Inflammatory macrophage treated with lipopolysaccharide for 1 hour (primary cell): ENCODE measurements at regions not wholly inside any gene's neighbourhood (a gene's known extent, or its start where the extent isn't known, plus 50 kb on each side); places are given as distances from the start of the nearest gene placed in this dataset.
"Not testable (repeated sequence)": the region's sequence is repeated elsewhere in the genome, so short reads cannot be mapped to it uniquely, and the experiment has no call there.

Experiments
- DNase-seq, 2 donors: peaks; one replicate each; pipeline ENCODE4 v3.0.0-alpha.2; 2020 to 2022

DNA sequence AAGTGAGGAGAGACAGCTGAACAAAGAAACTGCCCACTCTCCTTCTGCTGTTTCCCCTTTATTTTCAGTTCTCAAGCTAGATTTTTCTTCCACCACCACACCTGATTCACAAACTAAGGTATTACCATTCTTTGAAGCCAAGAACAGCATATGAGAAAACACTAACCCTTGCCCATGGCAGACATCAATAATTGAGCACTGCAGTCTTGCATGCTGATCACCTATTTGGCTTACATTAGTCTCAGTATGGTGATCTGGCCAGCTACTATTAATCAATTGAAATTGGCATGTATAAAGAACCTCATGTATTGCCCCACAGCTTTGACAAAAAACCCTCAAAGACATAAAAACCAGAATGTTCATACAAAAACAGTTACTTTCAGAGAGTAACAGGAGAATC lies 166.3 kb downstream of the SAMD5 start:
- DNase-seq = no peak

DNA sequence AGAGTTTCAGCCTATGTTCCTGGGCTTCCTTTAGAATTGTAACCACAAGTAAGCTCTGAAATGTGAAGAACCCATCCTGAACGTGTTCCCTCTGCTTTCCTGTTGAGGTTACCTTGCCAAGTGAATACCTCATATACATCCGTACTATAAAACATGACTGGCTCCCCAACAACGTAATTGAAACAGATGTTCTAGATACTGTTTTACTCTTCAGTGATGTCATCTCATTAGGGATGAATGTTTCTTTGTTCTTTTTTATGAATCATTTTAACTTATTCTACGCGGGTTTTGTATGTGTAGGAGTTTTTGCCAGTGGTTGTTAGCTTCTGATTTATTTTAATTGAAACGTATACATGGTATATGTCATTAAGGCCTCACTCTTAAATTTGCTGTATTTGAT lies 166.8 kb downstream of the SAMD5 start:
- DNase-seq = no peak

DNA sequence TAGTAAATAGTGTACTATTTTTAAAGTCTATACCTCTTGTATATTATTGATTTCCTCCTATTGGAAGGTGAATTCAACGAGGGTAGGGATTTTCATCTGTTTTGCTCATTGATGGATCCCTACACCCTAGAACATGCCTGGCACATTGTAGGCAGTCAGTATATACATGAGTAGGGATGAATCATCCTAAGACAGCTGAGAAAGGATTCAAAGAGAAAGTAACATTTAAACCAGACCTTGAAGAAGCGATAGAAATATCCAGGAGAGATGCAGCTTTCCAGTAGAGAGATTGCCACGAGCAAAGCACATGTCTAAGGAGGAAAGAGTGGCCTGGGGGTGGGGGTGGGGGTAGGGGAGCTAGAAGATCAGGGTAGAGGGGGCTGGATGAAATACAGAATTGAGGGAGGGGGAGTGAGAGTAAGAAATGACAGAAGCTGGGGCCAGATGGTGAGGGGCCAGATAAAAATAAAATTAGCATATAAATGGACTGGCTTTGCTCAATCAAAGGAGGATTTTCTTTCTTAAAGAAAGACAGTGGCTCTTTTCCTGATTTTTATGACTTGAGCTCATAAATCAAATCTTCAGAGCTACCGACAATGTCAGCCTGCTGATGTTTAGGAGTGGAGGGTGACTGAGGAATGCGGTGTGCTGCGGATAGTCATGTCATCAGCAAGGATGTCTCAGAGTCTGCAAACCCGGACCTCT lies 168.2 kb downstream of the SAMD5 start:
- no peak for DNase-seq

DNA sequence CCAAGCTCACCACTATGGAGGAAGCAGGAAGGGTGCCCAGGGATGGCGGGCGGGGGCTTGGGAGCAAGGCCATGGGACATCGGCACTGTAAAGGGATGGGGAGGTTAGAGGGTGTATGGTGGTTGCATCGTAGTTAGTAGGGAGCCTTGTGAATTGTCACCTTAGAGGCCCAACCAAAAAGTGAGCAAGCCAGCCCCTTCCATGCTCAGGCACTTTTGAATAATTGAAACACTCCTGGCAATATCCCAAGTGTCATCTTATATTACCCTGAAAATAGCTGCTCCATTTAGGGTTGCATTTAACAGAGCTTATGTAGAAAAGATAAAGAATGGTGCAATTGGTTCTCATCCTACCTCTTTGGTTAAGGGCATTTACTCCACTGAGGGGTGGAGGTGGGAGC lies 169.2 kb downstream of the SAMD5 start:
- no peak for DNase-seq

DNA sequence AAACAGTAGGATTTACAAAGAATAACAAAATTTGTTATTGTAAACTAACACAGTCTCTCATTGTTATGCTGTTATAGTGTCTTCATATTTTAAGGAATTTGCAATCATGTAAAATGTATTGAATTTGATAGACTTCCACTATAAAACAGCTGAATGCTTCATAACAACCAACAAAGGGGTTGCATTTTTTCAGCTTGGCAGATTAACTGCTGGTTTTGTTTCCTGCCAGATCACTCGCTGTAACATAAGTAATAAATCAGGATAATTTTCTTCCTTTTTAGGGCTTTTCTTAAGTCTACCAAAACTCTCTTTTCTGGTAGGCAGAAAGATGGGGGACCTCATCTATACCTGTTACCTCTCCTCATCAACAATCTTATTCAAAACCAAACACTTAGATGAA lies 169.8 kb downstream of the SAMD5 start:
- no peak for DNase-seq

DNA sequence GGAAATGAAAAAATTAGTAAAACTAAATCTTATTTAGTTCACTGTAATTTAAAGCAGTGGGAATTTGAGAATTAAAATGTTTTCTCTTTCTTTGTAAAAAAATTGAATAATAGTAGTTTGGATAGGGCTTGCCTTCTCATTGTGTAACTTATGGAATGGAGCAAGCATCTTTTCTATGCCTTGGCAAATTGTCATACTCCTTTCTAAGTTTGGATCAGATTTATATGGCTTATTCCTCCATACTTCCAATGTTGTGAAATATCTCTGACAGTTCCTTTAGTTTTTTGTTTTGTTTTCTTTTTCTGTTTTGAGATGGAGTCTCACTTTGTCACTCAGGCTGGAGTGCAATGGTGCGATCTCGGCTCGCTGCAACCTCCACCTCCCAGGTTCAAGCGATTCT lies 176.4 kb downstream of the SAMD5 start:
- DNase-seq = no peak

DNA sequence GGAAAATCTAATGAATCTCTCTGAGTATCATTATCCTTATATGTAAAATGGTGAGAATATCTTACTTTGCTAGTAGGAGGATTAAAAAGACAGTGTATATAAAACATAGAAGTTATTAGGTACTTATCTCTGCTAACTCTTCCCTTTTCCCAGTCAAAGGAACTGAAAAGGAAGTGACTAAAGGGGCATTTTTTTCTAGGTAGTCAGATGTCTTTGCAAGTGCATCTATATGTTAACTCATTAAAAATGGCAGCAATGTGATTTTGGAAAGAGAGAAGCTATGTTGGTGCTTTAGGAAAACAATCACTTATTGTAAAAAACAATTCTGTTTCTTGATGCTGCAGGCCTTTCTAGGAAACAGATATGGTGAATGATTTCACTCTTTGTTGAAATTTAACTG lies 180.9 kb downstream of the SAMD5 start:
- DNase-seq = no peak

DNA sequence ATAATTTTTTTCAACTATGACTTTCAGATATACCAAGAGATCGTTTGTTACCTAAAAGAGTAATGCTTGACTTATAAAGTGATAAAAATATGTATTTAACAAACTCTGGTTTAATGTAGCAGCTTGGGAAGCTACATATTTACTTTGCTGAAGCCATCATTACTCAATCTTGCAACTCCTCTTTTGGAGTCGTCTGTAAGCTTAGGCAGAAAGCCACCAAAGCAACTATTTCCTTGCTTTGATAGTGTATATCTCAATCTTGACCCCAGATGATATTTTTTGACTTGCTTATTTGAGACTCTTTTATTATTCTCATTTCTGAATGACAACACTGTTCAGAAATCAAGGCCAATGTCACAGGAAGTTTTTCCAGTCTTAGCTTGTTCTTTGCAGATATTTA lies 183.0 kb downstream of the SAMD5 start:
- no peak for DNase-seq

DNA sequence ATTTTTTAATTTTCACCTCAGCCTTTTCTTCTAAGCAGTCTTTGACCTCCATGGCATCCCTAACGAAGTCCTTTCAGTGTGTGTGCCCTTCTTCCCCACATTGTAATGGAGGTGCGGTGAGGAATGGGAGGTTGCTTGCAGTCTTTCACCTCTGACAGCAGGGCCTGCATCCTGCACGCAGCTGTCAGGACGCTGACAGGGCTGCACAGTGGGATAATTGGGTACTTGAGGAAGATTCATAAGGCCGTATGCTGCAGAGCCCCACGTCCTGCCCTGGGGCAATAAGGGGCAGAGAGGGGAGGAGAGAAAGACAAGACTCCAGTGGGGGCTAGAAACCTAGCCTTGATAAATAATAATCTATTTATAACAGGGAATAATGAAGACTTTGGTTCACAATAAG lies 184.7 kb downstream of the SAMD5 start:
- DNase-seq = no peak

DNA sequence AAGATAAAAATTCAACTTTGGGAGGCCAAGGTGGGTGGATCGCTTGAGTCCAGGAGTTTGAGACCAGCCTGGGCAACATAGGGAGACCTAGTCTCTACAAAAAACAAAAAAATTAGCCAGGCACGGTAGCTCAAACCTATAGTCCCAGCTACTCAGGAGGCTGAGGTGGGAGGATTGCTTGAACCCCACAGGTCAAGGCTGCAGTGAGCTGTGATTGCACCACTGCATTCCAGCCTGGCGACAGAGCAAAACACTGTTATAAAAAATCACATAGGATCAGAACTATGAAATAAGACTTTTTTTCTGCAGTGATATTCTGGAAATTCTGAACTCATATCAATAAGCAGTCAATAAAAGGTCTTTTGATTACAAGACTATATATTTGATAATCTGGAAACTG lies 186.1 kb downstream of the SAMD5 start:
- not testable (repeated sequence) for DNase-seq

DNA sequence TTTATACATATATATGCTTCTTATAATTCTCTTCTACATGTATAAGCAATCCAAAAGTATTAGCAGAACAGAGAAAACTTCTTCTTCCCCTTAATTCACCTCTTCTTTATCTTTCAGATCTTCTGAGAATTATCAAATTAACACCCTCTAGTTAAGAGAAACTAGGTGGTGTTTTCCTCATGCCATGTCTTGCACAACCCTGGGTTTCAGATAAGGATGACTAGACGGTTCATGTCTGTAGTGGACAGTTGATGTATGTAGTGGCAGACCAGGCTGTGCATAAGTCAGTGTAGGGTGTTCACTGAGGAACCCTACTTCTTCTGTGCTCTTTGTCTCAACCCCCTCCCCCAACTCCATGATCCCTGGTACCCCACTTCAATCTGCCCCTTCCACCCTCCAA lies 187.3 kb downstream of the SAMD5 start:
- DNase-seq = no peak

DNA sequence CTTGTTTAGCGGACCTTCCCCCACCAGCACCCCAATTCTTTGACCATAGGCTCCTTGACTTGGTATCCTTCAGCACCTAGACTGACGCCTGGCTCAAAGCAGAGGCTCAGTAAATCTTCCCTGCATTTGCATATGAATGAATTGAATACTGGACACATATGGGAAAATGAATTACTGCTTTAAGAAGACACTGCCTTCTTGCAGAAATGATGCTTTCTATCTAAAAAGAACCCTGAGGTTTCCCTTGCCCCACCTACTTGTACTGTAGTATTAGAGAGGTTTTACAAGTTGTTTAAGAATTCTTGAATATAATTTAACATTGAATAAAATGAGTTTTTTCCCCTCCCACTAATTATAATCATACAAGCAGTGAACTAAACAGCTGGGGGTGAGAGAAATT lies 190.7 kb downstream of the SAMD5 start:
- no peak for DNase-seq

DNA sequence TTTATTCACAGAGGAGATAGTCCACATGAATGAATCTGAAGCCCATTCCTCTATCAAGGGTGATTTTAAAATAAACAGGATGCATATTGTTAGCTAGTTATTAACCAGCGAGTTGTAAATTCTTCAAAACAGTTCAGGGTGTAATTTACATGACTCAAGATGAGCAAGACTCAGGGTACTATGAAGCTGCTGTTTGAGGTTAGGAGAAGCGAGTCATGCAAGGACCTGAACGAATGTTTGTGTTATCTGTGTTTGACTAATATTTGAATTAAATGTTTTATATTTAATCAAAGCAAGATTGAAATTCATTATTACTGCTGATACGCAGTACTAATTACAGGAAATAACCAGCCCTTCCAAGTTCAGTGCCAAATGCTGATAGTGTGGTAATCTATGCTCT lies 191.1 kb downstream of the SAMD5 start:
- DNase-seq = no peak

DNA sequence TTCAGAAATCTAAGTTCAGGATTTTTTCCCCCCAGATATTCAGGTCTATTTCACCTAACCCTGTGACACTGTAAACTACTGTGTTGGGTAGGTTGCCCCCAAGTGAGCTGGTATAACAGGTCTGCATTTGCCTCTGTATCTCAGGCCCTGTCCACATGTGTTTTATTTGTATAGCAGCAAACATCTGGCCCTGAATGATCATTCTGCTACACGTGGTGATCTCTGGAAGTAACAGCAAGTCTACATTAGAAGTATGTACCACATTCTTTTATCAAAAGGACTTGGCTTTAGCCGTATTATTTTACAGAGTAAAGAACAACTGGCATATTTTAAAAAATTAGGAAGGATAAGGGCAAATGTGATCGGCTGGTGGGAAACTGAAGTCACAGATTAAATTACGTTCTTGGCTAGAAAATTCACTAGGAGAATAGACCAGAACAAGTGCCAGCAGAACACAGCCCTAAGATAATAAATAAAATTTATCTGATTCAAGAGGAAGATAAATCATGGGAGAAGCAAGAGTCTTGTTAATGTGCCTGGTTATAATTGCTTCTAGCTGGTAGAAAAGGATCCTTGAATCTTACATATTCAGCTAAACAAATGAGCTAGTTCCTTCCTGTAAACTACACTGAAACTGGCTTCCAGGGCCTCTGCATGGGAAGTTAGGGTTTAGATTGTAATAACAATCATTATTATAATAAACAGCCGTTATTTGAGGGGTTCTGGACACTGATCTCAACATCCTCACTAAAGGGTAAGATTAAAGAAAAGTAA lies 192.1 kb downstream of the SAMD5 start:
- no peak for DNase-seq

DNA sequence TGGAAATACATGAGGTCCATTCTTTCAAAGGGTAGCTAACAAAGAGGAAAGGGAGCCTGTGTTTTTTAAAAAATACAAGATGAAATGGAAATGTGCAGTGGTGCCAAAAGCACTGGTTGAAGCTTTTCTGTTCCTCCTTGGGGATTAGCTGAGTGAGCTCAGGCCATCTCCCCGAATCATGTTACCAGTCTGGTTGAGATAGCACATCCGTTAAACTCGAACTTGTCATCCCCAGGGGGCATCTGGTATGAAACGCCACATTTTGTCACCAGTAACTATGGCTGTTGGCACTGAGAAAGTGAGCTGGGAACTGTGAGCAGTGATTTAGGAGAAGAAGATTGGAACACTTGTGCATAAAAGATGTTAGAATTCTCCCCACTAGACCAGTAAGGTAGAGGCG lies 196.2 kb downstream of the SAMD5 start:
- no peak for DNase-seq

DNA sequence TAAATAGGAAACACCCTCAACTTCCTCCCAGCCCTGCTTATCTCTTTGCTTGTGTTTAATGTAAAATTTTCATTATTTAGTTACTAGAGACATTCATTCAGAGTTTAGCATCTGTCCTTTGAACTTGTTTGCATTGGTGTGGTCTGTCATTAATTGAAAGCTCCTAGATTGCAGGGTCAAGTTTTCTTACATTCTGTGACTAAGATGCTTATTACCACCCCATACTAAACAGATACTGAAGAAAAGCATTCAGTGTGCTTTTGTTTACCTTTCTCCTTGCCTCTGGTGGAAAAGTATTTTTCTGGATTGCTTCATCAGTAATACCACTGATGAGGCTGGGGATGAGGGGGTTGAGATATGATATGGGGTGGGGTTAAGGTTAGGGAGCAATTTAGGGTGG lies 199.0 kb downstream of the SAMD5 start:
- DNase-seq = no peak

DNA sequence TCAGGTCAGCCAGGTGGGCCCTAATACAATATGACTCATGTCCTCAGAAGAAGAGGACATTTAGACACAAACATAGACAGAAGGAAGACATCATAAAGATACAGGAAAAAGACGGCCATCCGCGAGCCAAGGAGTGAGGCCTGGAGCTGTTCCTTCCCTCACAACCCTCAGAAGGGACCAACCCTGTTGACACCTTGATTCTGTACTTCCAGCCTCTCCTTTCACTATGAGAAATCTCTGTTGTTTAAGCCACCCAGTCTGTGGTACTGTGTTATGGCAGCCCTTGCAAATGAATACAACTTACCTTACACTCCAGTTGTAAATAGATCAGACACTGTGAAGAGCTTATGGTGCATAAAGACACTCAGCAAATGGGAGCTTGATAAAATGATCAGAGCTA lies 199.7 kb downstream of the SAMD5 start:
- DNase-seq = no peak

DNA sequence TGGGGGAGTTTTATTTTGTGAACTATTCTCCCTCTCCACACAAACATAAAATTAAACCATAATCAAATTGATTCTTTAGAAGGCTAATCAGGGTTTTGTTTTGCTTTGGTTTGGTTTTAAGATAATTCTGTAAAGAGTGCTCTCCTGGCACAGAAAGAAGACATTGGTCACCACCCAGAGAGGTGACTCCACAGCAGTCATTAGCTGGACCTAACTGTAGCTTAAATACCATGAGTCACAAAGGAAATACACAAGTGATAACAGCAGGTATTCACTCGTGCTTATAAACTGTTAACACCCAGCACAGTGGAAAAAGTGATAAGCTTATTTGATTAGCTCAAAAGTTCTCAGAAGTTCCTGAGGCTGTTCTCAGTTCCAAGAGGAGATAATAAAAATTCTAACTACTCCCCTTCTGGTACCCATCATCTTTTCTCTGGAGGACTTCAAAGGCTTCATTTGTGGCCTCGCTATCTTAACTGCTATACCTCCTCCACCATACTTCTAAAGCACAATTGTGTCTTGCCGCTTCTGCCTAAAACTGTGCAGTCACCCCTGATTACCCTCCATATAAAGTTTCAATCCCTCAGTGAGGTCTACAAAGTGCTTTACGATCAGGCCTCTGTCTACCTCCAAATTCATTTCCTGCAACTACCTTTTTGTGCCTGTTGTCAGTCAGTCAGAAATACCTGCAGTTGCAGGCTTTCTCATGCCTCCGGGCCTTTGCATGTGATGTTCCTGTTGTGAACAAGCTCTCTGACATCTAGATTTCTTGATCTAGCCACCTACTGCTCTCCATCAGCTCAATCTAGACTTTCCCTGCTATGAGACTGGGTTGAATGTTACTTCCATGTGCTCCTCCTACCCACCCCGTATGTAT lies 201.1 kb downstream of the SAMD5 start:
- no peak for DNase-seq

DNA sequence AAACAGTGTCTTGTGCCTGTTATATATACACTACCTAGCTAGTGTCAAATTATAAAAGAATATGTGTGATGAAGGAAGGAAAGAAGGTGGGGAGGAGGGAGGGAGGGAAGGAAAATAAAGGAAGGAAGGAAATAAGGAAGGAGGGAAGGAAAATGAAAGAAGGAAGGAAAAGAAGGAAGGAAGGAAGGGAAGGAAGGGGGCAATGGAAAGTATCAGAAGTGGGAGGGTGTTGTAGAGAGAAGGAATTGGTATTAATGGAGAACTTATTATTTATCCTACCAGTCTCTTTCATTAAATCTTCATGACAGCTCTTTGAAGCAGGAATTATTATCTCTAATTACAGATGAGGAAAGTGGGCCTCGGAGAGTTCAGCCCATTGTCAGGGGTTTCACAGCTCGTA lies 202.4 kb downstream of the SAMD5 start:
- no peak for DNase-seq

DNA sequence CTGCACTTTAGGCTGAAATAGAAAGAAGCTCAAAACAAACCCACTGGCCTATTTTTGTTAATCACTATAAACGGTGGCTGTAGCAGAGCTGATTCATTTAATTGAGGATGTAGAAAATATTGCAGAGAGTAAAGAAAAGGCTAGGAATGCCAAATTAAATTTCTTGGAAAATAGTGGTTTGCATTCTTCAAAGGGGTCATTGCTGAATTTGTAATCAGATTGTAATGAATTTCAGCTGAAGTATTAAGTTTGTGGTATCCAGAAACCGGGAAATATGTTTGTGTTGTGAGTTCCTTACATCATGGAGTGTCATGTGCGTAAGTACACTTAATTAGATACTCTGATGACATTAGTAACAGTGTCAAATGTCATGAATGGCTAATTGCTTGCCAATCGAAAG lies 203.0 kb downstream of the SAMD5 start:
- DNase-seq = no peak

DNA sequence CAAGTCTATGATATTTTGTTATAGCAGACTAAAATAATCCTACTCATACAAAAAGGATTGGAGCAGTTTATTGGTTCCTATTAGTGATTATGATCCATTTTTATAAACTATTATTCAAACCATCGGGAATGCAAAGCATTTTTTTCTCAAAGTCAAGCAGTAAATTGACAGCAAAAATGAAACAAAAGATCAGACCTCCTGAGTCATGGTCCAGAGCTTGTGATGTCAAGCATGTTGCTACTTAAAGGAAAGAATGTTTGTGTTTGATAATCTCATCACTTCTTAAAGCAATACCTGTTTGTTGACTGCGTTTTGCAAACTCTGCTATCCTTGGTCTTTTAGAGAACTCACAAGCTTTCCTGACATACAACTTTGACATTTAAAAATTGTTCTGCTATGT lies 204.4 kb downstream of the SAMD5 start:
- DNase-seq = no peak

DNA sequence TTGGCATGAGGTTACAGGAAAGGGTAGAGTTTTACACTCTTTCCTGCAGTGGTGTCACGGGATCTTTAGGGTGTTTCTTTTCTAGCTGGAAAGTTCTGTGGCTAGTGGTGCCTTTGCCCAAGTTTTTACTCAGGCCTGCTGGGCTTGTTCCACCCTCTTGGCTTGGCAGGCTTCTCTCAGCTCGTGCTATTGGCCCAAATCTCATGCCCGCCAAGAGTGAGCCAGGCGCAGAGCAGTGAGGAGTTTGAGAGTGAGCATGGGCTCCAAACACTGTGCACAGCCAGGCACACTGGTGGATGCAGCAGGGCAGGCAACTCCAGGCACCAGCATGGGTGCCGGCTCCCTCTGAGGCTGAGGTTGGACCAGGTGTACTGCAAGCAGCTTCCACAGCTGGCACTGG lies 206.5 kb downstream of the SAMD5 start:
- DNase-seq = no peak

DNA sequence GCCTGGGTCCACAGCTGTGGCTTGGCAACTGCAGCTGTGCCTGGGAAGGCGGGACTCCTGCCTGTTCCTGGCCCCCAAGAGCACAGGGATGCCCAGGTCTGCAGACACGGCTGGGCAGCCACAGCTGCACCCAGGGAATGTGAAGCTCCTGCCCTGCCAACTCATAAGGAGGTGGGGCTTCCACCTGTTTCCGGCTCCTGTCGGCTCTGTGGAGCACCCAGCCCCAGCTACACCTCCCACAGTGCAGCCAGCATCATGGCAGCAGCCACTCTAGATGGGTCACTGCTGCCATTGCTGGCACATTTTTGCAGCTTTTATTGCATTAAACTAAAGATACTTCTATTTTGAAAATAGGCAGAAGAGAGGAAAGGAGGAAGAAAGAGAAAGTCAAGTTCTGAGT lies 207.9 kb downstream of the SAMD5 start:
- DNase-seq = no peak

DNA sequence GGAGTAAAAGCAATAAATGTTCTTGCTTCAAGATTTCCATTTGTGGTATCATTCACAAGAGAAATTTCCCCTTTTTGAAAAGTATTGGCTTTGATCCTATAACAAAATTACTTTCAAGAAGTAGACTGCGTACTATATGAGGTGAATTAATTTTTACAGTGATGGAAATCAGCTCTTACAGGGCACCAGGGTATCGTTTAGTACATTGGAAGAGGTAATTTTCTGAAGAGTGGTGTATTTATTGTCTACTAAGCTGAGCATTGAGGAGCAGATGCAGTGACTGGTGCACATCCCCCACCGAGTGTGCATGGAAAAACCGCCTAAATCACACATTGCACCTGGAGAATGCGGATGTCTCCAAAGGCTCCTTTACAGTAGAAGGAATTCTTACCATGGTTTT lies 209.5 kb downstream of the SAMD5 start:
- DNase-seq = no peak
